CD14-positive monocyte (primary cell): ENCODE measurements at regions not wholly inside any gene's neighbourhood (a gene's known extent, or its start where the extent isn't known, plus 50 kb on each side); places are given as distances from the start of the nearest gene placed in this dataset.

Experiments
- DNase-seq, 3 donors: peaks; one replicate each; pipeline ENCODE4 v3.0.0-alpha.2; 2011 to 2022
- H2AFZ ChIP-seq: 2 replicates; pipeline ENCODE4 v1.6.0; 2012; ENCODE audit warnings: mild to moderate bottlenecking, low read depth, low read length, inconsistent platforms; ENCODE audit not compliant: insufficient read depth, poor library complexity, severe bottlenecking
- H3K27ac ChIP-seq, 2 donors: 1 replicate in 1 of 2; 2 replicates in 1 of 2; pipeline ENCODE4 v1.5.1; 2012 to 2013; ENCODE audit warnings: low read length in 2 of 2, control low read depth in 1 of 2, inconsistent platforms in 1 of 2, low read depth in 1 of 2, mild to moderate bottlenecking in 1 of 2
- H3K27me3 ChIP-seq, 2 donors: one replicate each; pipeline versions ENCODE4 v1.6.0 to v1.6.1; 2011 to 2013; ENCODE audit warnings: low read length in 2 of 2; ENCODE audit not compliant: control insufficient read depth in 2 of 2, insufficient read depth in 2 of 2
- H3K36me3 ChIP-seq, 2 donors: replicated peaks in 1 of 2; 1 replicate in 1 of 2; 2 replicates in 1 of 2; pipeline versions ENCODE4 v1.5.1 to v1.6.1; 2012 to 2013; ENCODE audit warnings: low read length in 2 of 2, control low read depth in 1 of 2, inconsistent platforms in 1 of 2, mild to moderate bottlenecking in 1 of 2; ENCODE audit not compliant: insufficient read depth in 2 of 2, control insufficient read depth in 1 of 2
- H3K4me1 ChIP-seq, 2 donors: 1 replicate in 1 of 2; 2 replicates in 1 of 2; pipeline versions ENCODE4 v1.5.1 to v1.6.1; 2012 to 2013; ENCODE audit warnings: low read length in 2 of 2, control low read depth in 1 of 2, inconsistent platforms in 1 of 2, mild to moderate bottlenecking in 1 of 2, moderate library complexity in 1 of 2; ENCODE audit not compliant: insufficient read depth in 2 of 2, control insufficient read depth in 1 of 2
- H3K4me2 ChIP-seq: replicated peaks from 2 replicates; pipeline ENCODE3; 2012; ENCODE audit warnings: low read length, moderate library complexity, mild to moderate bottlenecking; ENCODE audit not compliant: poor library complexity, severe bottlenecking; ENCODE audit errors: extremely low read depth
- H3K4me3 ChIP-seq, 3 experiments: fragments of 200-600 bp in 1 of 3; sonication (generic) in 1 of 3; replicated peaks in 1 of 3; 1 replicate in 2 of 3; 2 replicates in 1 of 3; pipeline ENCODE4 v1.5.1; 2011 to 2013; ENCODE audit warnings: low read length in 3 of 3, mild to moderate bottlenecking in 3 of 3, control low read depth in 2 of 3, low read depth in 2 of 3, inconsistent platforms in 1 of 3, moderate library complexity in 1 of 3
- H3K79me2 ChIP-seq: 2 replicates; pipeline ENCODE4 v1.6.0; 2012; ENCODE audit warnings: mild to moderate bottlenecking, control low read depth, inconsistent platforms, low read length, moderate library complexity; ENCODE audit not compliant: insufficient read depth
- H3K9ac ChIP-seq: 2 replicates; pipeline ENCODE4 v1.6.0; 2017; ENCODE audit warnings: low read length, mild to moderate bottlenecking; ENCODE audit not compliant: insufficient read depth, poor library complexity, severe bottlenecking
- H3K9me3 ChIP-seq, 2 donors: replicated peaks in 1 of 2; 1 replicate in 1 of 2; 2 replicates in 1 of 2; pipeline versions ENCODE4 v1.5.1 to v1.6.1; 2012 to 2013; ENCODE audit warnings: low read length in 2 of 2, control low read depth in 1 of 2; ENCODE audit not compliant: control insufficient read depth in 1 of 2, insufficient read depth in 1 of 2
- H4K20me1 ChIP-seq: 2 replicates; pipeline ENCODE4 v1.6.0; 2012; ENCODE audit warnings: mild to moderate bottlenecking, low read length, control low read depth, moderate library complexity; ENCODE audit not compliant: insufficient read depth
- H3K27ac Mint-ChIP-seq, 7 donors: one replicate each; pipeline ENCODE4 v1.8.0; 2020; ENCODE audit warnings: mild to moderate bottlenecking in 7 of 7, mixed read lengths in 7 of 7, moderate library complexity in 6 of 7, inconsistent platforms in 2 of 7
- H3K27me3 Mint-ChIP-seq, 3 donors: one replicate each; pipeline ENCODE4 v1.8.0; 2021 to 2022; ENCODE audit warnings: low read depth in 3 of 3, mild to moderate bottlenecking in 3 of 3, mixed read lengths in 3 of 3, moderate library complexity in 3 of 3, inconsistent platforms in 1 of 3
- H3K36me3 Mint-ChIP-seq, 2 donors: one replicate each; pipeline ENCODE4 v1.8.0; 2020; ENCODE audit warnings: mixed read lengths in 2 of 2, inconsistent platforms in 1 of 2, mild to moderate bottlenecking in 1 of 2
- H3K4me1 Mint-ChIP-seq: one replicate; pipeline ENCODE4 v1.8.0; 2020; ENCODE audit warnings: mild to moderate bottlenecking, mixed read lengths
- H3K4me3 Mint-ChIP-seq, 2 donors: one replicate each; pipeline ENCODE4 v1.8.0; 2020; ENCODE audit warnings: mild to moderate bottlenecking in 2 of 2, mixed read lengths in 2 of 2, moderate library complexity in 1 of 2
- H3K9me3 Mint-ChIP-seq, 7 donors: one replicate each; pipeline ENCODE4 v1.8.0; 2020 to 2022; ENCODE audit warnings: mixed read lengths in 7 of 7, mild to moderate bottlenecking in 6 of 7, moderate library complexity in 6 of 7, inconsistent platforms in 2 of 7
- CTCF ChIP-seq: fragments of 200-600 bp; IDR thresholded peaks from one replicate; pipeline ENCODE4 v1.8.0; 2022; ENCODE audit warnings: antibody characterized with exemption, mild to moderate bottlenecking
- WGBS: methylation state at CpG from one replicate; pipeline ENCODE4 v1.1.5; 2013; ENCODE audit warnings: missing lambda C conversion rate; ENCODE audit not compliant: insufficient coverage; 5-methylcytosine and 5-hydroxymethylcytosine counted together
- intact Hi-C, 2 donors: fragments of 100-400 bp; cut with micrococcal nuclease; formaldehyde crosslinking; loops; one replicate each; pipeline versions ENCODE4 v1.15.0 to v1.15.1; 2023

DNA sequence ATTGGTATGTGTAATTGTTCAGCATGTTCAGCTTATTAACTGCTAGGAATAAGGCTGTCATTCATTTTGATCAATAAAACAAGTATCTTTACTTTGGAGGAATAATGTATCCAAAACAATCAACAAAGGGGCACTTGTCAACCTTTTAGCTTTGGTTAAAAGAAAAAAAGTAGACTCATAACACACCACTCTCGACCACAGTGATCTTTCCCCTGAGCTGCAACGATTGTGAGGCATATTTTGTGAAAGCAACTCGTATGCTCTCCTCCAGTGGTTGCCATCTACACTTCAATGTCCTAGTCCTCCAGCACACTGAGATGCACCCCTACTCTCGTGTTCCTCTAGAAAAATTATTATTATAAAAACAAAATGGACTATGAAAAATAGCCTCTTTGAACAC lies 60.1 kb upstream of the PDE7B start:
- Histone ChIP-seq H3K4me1 (no peaks in the 10 kb centered on the region), H3K9me3 (no peaks in the 10 kb centered on the region), H3K4me3 (no peak overlapping the region), H3K27ac (no peak overlapping the region), H3K27me3 (no peaks in the 10 kb centered on the region), H3K79me2 (no peaks in the 10 kb centered on the region), H2AFZ (no peak overlapping the region), H3K4me2 (no peak overlapping the region), H3K36me3 (no peaks in the 10 kb centered on the region), H3K9ac (no peak overlapping the region), H4K20me1 (no peaks in the 10 kb centered on the region)
- WGBS = 93% methylated on average over 2 of the region's 4 CpGs
- H3K27me3 Mint-ChIP-seq = peaks cover 0 to 2% (median 2%) of the 10 kb centered on the region in 3 donors
- no peaks in the 10 kb centered on the region for H3K4me1 Mint-ChIP-seq
- DNase-seq = no peak
- no peak overlapping the region for H3K4me3 Mint-ChIP-seq
- peak overlapping the region in 1 of 7 donors; percentile 6 for H3K27ac Mint-ChIP-seq
- intact Hi-C loops = no loop called here
- H3K9me3 Mint-ChIP-seq = no peaks in the 10 kb centered on the region
- no peaks in the 10 kb centered on the region for H3K36me3 Mint-ChIP-seq
- no peak for TF ChIP-seq CTCF

GRCh38 chr6:135796643-135797305 lies 54.7 kb upstream of the PDE7B start:
- Histone ChIP-seq H3K79me2 (no peaks in the 10 kb centered on the region), H3K27ac (no peak overlapping the region), H4K20me1 (no peaks in the 10 kb centered on the region), H3K4me3 (no peak overlapping the region), H3K4me2 (no peak overlapping the region), H3K9ac (no peak overlapping the region), H3K27me3 (no peaks in the 10 kb centered on the region), H3K9me3 (no peaks in the 10 kb centered on the region), H2AFZ (no peak overlapping the region), H3K4me1 (no peaks in the 10 kb centered on the region), H3K36me3 (no peaks in the 10 kb centered on the region)
- TF ChIP-seq CTCF = no peak
- Mint-ChIP-seq H3K36me3 (no peaks in the 10 kb centered on the region), H3K4me3 (no peak overlapping the region), H3K27ac (no peak overlapping the region), H3K4me1 (no peaks in the 10 kb centered on the region), H3K27me3 (peaks cover 0 to 2% (median 0%) of the 10 kb centered on the region in 3 donors), H3K9me3 (peaks cover 0 to 2% (median 0%) of the 10 kb centered on the region in 7 donors)
- intact Hi-C loops = no loop called here
- WGBS = no CpG with 5 or more reads among the region's 7 CpGs
- DNase-seq = no peak
